ENCODE measurements at regions not wholly inside any gene's neighbourhood (a gene's known extent, or its start where the extent isn't known, plus 50 kb on each side); places are given as distances from the start of the nearest gene placed in this dataset.

DNA sequence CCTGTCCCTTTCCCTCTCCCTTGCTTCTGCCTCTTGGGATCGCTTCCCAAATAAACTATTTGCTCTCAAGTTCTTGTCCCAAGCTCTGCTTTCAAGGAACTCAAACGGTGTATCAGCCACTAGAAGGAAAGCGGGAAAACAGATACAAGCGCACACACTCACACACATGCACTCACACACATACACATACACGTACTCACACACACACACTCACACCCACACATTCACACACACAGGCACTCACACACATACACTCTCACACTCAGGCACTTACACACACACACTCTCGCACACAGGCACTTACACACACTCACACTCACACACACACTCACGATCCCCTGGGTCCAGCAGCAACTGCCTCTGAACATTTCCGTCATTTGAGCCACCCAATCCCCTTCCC is 121.9 kb downstream of the RAB11FIP2 start:
- TF ChIP-seq, protein P1, sequence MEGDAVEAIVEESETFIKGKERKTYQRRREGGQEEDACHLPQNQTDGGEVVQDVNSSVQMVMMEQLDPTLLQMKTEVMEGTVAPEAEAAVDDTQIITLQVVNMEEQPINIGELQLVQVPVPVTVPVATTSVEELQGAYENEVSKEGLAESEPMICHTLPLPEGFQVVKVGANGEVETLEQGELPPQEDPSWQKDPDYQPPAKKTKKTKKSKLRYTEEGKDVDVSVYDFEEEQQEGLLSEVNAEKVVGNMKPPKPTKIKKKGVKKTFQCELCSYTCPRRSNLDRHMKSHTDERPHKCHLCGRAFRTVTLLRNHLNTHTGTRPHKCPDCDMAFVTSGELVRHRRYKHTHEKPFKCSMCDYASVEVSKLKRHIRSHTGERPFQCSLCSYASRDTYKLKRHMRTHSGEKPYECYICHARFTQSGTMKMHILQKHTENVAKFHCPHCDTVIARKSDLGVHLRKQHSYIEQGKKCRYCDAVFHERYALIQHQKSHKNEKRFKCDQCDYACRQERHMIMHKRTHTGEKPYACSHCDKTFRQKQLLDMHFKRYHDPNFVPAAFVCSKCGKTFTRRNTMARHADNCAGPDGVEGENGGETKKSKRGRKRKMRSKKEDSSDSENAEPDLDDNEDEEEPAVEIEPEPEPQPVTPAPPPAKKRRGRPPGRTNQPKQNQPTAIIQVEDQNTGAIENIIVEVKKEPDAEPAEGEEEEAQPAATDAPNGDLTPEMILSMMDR (conservative IDR thresholded peaks at IDR 0.05 in 1 of 2, IDR thresholded peaks at IDR 0.05 in 1 of 2; ENCODE audit: low read depth in 1 of 2, low read length in 2 of 2), result no peak
- no peak for TF ChIP-seq EZH2 (IDR thresholded peaks at IDR 0.05; ENCODE audit: low read length, missing control alignments)
